K562 (cell line): ENCODE measurements at regions not wholly inside any gene's neighbourhood (a gene's known extent, or its start where the extent isn't known, plus 50 kb on each side); places are given as distances from the start of the nearest gene placed in this dataset.

Experiments used
- ATAC-seq: fragments of 200-7000 bp; cut with Tn5 transposase; 3 replicates; pipeline ENCODE4 v1.9.1; 2020; ENCODE audit warnings: moderate library complexity
- BruUV-seq: library from RNA; stranded (reverse); fragments of 400-500 nt; replicated peaks from 2 replicates; lab custom pipeline; 2021; lab: Mats Ljungman, UMichigan
- CTCF ChIA-PET: fragments of 300-600 bp; formaldehyde crosslinking; extraction: SDS; loops from one replicate; lab custom pipeline; 2021; ENCODE audit warnings: low intra/inter-chr PET ratio; lab: Yijun Ruan, JAX
- POLR2A ChIA-PET: fragments of 300-600, 350-650 bp; sonication (Branson Sonifier 250); formaldehyde crosslinking; extraction: SDS; loops from one replicate; lab custom pipeline; 2021; ENCODE audit warnings: antibody characterized with exemption, inconsistent platforms; lab: Yijun Ruan, JAX
- DNase-seq, 4 experiments: peaks; one replicate each; pipeline versions ENCODE4 v3.0.0 to v3.0.0-alpha.2; 2011 to 2018; ENCODE audit warnings: low spot score in 3 of 4, mixed read lengths in 3 of 4; ENCODE audit errors: extremely low read depth in 1 of 4
- FAIRE-seq: peaks from 2 replicates; lab custom pipeline; 2011; peaks lifted over from hg19 to GRCh38; lab: Jason Lieb, UNC
- H2AFZ ChIP-seq: 2 replicates; pipeline ENCODE4 v1.6.0; 2011; ENCODE audit warnings: low read depth, low read length, control low read depth, inconsistent platforms
- H3K27ac ChIP-seq: fragments of 200-600 bp; 3 replicates; pipeline ENCODE4 v1.8.0; 2011; ENCODE audit warnings: low read depth, mild to moderate bottlenecking, control low read depth, inconsistent platforms, low read length, moderate library complexity, mixed read lengths; ENCODE audit errors: extremely low read depth
- H3K27me3 ChIP-seq, 2 experiments: fragments of 300-600 bp in 1 of 2; 2 replicates in 1 of 2; 3 replicates in 1 of 2; pipeline versions ENCODE4 v1.6.0 to v1.8.0; 2011; ENCODE audit warnings: inconsistent platforms in 2 of 2, low read length in 2 of 2, mild to moderate bottlenecking in 1 of 2, mixed read lengths in 1 of 2, moderate library complexity in 1 of 2; ENCODE audit not compliant: control insufficient read depth in 2 of 2, insufficient read depth in 2 of 2
- H3K36me3 ChIP-seq: fragments of 300-600 bp; 3 replicates; pipeline ENCODE4 v1.8.0; 2011; ENCODE audit warnings: mild to moderate bottlenecking, low read length, inconsistent platforms; ENCODE audit not compliant: control insufficient read depth, insufficient read depth
- H3K4me1 ChIP-seq, 2 experiments: fragments of 200-600 bp in 1 of 2; replicated peaks in 1 of 2; 2 replicates in 1 of 2; 3 replicates in 1 of 2; pipeline versions ENCODE4 v1.5.1 to v1.8.0; 2011; ENCODE audit warnings: inconsistent platforms in 2 of 2, low read length in 2 of 2, mild to moderate bottlenecking in 1 of 2, mixed read lengths in 1 of 2, moderate library complexity in 1 of 2; ENCODE audit not compliant: control insufficient read depth in 2 of 2, insufficient read depth in 2 of 2
- H3K4me2 ChIP-seq: 2 replicates; pipeline ENCODE4 v1.6.1; 2011; ENCODE audit warnings: low read length, control low read depth, inconsistent platforms, mixed read lengths; ENCODE audit not compliant: insufficient read depth
- H3K4me3 ChIP-seq: fragments of 200-600 bp; sonication (generic), shearing (Covaris generic); 2 replicates; pipeline ENCODE4 v1.5.1; 2016; ENCODE audit warnings: control low read depth, inconsistent platforms
- H3K79me2 ChIP-seq: fragments of 200-600 bp; 3 replicates; pipeline ENCODE4 v1.8.0; 2011; ENCODE audit warnings: low read length, inconsistent platforms; ENCODE audit not compliant: control insufficient read depth, insufficient read depth
- H3K9ac ChIP-seq, 2 experiments: 2 replicates each; pipeline versions ENCODE4 v1.6.0 to v1.6.1; 2011; ENCODE audit warnings: low read depth in 2 of 2, low read length in 2 of 2, control low read depth in 1 of 2, inconsistent platforms in 1 of 2, mild to moderate bottlenecking in 1 of 2, mixed read lengths in 1 of 2; ENCODE audit not compliant: insufficient read depth in 1 of 2
- H3K9me1 ChIP-seq: one replicate; pipeline ENCODE4 v1.6.0; 2011; ENCODE audit warnings: inconsistent platforms, mild to moderate bottlenecking, low read length, moderate library complexity; ENCODE audit not compliant: control insufficient read depth, insufficient read depth
- H3K9me3 ChIP-seq: replicated peaks from 2 replicates; pipeline ENCODE4 v1.5.1; 2011; ENCODE audit warnings: low read depth, low read length, inconsistent platforms; ENCODE audit not compliant: control insufficient read depth, insufficient read depth
- H4K20me1 ChIP-seq: replicated peaks from 2 replicates; pipeline ENCODE4 v1.6.1; 2011; ENCODE audit warnings: low read length, inconsistent platforms, mixed read lengths; ENCODE audit not compliant: control insufficient read depth, insufficient read depth
- BCLAF1 ChIP-seq, 2 experiments: fragments of 450-650 bp in 1 of 2; IDR thresholded peaks; 2 replicates each; pipeline ENCODE4 v1.6.1; 2011 to 2017; ENCODE audit warnings: low read depth in 2 of 2, antibody characterized with exemption in 1 of 2, borderline replicate concordance in 1 of 2, low read length in 1 of 2, mild to moderate bottlenecking in 1 of 2, mixed read lengths in 1 of 2; ENCODE audit not compliant: control insufficient read depth in 1 of 2
- GATAD2B ChIP-seq: fragments of 450-650 bp; IDR thresholded peaks from 2 replicates; pipeline ENCODE4 v1.6.1; 2017; ENCODE audit warnings: mild to moderate bottlenecking, borderline replicate concordance
- NFIC ChIP-seq: fragments of 450-650 bp; IDR thresholded peaks from 2 replicates; pipeline ENCODE4 v1.6.1; 2017; ENCODE audit warnings: mild to moderate bottlenecking, inconsistent platforms
- PKNOX1 ChIP-seq: fragments of 450-650 bp; IDR thresholded peaks from 2 replicates; pipeline ENCODE4 v1.6.1; 2016
- WGBS: fragments of 100-300 bp; shearing (Covaris generic); methylation state at CpG from one replicate; pipeline ENCODE4 v1.1.6; 2016; ENCODE audit warnings: low coverage, mixed read lengths; ENCODE audit not compliant: insufficient coverage; ENCODE audit errors: missing lambda C conversion rate; 5-methylcytosine and 5-hydroxymethylcytosine counted together
- in situ Hi-C: fragments of 300-500 bp; cut with MboI; formaldehyde crosslinking; loops from 4 replicates; pipeline ENCODE4 v1.15.0; 2018; ENCODE audit warnings: inconsistent platforms, mixed read lengths
- intact Hi-C: fragments of 100-400 bp; cut with micrococcal nuclease; formaldehyde crosslinking; loops from 2 replicates; pipeline ENCODE4 v1.14.2; 2022

GRCh38 chr15:96219681-96220080 lies 110.8 kb upstream of the NR2F2 start:
- WGBS, result 73% methylated on average over 3 of the region's 3 CpGs
- in situ Hi-C loops, result no loop called here

More at GRCh38 chr15:96219681-96220080, 110.8 kb upstream of the NR2F2 start:
- ATAC-seq (no peak), FAIRE-seq (peak; percentile 19), DNase-seq (no peak)
- BruUV-seq, result no TSS peak
- H2AFZ ChIP-seq, result no peak overlapping the region
- no peaks in the 10 kb centered on the region for H3K36me3 ChIP-seq
- intact Hi-C loops, result no loop called here
- no peak overlapping the region for H3K27ac ChIP-seq
- H3K79me2 ChIP-seq, result no peaks in the 10 kb centered on the region
- CTCF ChIA-PET, result no interaction called here
- no peaks in the 10 kb centered on the region for H3K9me3 ChIP-seq
- H3K27me3 ChIP-seq, result no peaks in the 10 kb centered on the region
- POLR2A ChIA-PET, result no interaction called here
- no peak overlapping the region for H3K9ac ChIP-seq
- no peaks in the 10 kb centered on the region for H4K20me1 ChIP-seq
- H3K4me3 ChIP-seq, result no peak overlapping the region
- H3K9me1 ChIP-seq, result no peaks in the 10 kb centered on the region
- no peak for TF ChIP-seq NFIC
- TF ChIP-seq PKNOX1, result peak; percentile 8; the same call in 1 of the 2 replicates
- no peak for TF ChIP-seq BCLAF1 (IDR thresholded peaks at IDR 0.05; ENCODE audit: borderline replicate concordance in 1 of 2, control insufficient read depth in 1 of 2, low read depth in 2 of 2, low read length in 1 of 2)
- no peak for TF ChIP-seq GATAD2B
- H3K4me1 ChIP-seq, result no peaks in the 10 kb centered on the region
- no peak overlapping the region for H3K4me2 ChIP-seq
